GM19240 (cell line): ENCODE measurements at regions not wholly inside any gene's neighbourhood (a gene's known extent, or its start where the extent isn't known, plus 50 kb on each side); places are given as distances from the start of the nearest gene placed in this dataset.

Experiments
- DNase-seq: peaks from one replicate; pipeline ENCODE4 v3.0.0; 2011; ENCODE audit warnings: low spot score; ENCODE audit not compliant: insufficient read length

DNA sequence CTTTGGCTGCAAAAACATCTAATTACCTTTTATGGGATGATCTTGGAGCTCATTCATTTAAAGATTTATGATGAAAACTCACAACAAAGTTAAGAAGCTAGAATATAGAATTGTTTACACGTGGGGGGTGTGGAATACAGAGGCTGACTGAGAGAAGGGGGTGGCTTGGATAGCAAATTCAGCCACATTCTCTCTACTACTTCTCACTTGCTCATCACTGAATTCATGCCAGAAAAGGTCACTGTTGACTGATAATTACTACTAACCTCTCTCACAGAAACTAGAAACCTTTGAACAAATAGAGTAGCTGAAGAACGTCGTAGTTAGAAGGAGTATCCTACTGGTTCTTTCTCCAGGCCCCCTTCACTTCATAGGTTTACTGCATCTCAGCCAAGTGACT lies 808.2 kb downstream of the BRINP1 start:
- DNase-seq: no peak

DNA sequence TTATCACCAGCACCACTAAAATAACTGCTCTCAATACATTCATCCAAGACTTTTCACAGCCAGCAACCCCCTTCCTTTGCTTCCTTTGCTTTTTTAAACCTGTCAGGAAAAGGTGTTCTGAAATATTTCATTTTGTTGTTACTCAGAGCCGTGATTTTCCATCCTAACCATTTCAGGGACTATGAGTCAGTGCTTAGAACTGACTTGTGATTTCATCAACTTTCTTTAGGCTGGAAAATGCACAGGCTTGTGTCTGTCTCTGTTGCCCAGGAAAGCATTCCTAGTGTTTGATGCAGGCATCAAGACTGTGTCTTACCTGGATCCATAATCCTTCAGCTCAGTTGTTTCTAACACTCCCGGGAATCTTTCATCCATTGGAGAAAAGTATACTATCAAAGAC lies 805.6 kb downstream of the BRINP1 start:
- no peak for DNase-seq

DNA sequence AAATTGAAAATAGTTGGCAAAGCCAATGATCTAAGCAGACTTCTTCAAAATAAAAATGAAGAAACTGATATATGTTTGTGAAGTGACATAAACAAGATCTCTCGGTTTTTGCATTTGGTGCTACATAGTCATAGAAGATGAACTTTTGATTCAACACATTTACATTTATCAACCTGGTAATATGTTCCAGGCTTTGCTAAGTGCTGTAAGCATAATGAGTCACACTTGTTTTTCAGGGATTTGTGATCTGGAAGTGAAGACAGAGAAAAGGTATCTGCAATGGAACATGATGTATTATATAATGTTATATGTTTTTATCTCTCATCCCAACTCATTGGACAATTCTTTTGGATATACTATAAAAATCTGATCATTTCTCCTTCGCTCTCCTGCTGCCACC lies 801.4 kb downstream of the BRINP1 start:
- DNase-seq: no peak

DNA sequence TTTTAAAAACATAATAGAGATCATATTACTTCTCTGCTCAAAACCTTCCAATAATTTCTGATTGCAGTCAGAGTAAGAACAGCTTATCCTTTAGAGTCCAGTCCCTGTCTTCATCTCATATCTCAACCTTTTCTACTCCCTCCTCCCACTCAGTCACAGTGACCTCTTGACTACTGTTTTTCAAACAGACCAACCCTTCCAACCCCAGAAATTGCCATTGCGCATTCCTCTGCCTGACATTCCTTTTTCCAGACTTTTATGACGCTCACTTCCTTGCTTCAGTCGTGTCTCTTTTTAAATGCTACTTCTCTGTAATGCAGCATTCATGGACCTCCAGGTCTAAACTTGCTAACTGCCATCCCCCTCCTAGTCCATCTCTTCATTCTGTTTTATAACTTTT lies 800.5 kb downstream of the BRINP1 start:
- no peak for DNase-seq

DNA sequence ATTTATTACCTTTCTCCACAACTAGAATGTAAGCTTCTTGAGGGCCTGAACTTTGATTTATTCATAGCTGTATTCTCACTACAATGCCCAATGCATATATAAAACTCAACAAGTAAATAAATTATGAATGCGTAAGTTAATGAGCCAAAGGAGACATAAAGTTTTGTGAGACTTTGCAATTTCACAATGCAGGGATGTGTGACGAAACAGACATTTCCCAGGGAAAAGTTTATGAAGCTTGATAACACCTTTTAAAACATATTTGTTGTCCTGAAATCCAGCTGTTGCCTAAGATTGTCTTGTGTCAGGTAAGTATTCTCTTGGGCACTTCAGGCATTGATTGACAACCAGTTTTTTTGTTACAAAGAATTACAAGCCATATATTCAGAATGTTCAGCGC lies 800.1 kb downstream of the BRINP1 start:
- no peak for DNase-seq

DNA sequence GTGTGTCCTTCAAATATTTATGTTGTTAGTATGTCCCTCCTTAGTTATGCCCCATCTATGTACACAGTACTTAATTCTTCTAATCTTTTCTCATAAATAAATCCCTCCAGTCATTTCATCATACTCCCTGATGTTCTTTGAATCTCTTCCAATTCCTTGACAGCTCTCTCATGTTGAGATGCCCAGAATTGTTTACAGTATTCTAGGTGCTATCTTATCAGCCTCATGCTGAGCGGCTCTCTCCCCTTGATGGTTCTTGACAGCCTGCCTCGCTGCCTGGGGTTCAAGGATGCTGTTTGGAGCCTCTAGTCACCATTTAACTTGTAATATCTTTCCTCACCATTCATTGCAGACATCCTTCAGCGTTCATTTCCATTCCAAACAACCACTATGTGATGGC lies 799.2 kb downstream of the BRINP1 start:
- DNase-seq: no peak

DNA sequence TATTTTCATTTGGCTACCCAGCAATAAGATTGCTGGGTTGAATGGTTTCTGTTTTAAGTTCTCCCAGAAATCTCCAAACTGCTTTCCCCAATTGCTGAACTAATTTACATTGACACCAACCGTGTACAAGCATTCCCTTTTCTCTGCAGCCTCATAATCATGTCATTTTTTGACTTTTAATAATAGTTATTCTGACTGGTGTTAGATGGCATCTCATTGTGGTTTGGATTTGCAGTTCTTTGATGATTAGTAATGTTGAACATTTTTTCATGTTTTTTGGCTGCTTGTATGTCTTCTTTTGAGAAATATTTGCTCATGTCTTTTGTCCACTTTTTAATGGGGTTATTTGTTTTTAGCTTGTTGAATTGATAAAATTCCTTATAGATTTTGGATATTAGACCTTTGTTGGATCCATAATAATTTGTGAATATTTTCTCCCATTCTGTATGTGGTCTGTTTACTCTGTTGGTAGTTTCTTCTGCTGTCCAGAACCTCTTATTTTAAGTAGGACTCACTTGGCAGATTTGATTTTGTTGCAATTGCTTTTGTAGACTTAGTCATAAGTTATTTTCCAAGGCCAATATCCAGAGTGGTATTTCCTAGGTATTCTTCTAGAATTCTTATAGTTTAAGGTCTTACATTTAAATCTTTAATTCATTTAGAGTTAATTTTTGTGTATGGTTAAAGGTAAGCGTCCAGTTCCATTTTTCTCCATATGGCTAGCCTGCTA lies 793.7 kb downstream of the BRINP1 start:
- DNase-seq: no peak

DNA sequence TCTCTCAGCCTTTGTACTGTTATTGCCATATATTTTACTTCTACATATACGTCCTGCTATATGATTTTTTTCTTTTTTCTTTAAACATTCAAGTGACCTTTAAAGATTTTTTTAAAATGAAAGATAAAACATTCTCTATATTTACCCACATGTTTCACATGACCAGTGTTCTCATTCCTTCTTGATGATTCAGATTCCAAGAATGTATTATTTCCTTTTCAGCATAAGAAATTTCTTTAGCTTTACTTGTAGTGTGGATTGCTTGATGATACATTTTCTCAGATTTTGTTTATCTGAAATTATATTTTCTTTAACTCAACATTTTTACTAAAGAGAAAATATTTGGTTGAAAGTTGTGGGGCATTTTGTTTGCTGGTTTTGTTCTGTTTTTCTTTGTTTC lies 792.1 kb downstream of the BRINP1 start:
- no peak for DNase-seq

DNA sequence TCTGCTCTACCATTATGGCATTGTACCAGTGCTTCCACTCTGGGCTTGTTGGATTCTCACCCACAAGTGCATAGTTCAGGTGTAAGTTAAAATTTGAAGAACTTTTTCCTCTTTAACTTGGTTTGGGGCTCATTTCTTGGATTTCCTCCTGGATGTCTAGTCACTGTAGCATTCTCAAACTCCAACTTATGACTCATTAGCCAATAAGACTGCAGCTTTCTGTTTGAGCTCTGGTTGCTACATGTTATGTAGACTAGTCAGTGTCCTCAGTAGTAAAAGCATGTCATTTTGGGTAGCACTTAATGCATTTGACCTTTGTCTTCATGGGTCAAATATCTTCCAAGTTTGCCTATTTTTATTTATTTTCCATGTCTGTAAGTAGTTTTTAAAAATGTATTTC lies 790.8 kb downstream of the BRINP1 start:
- DNase-seq: no peak

DNA sequence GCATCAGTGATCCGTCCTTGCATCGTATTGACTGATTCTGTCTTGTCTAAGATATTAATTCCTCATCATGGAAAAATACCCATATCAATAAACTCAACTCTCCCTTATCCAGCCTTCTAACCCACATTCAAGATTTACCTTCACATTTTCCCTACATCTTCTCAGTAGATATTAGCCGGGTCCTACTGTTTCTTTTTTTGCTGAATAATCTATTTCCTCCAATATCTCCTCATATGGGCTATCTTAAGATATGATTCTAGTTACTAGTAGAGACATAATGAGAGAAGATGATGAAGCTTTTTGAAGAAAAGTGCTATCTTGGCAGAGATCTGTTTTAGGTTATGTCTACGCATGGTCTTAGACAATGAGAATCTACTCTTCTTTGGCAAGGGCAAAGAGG lies 785.8 kb downstream of the BRINP1 start:
- DNase-seq: no peak

DNA sequence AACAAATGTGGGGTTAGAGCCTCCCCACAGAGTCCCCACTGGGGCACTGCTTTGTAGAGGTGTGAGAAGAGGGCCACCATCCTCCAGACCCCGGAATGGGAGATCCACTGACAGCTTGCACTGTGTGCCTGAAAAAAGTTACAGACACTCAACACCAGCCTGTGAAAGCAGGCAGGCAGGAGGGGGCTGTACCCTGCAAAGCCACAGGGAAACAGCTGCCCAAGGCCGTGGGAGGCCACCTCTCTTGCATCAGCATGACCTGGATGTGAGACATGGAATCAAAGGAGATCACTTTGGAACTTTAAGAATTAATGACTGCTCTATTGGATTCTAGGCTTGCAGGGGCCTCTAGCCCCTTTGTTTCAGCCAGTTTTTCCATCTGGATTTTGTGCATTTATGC lies 782.3 kb downstream of the BRINP1 start:
- DNase-seq: no peak

DNA sequence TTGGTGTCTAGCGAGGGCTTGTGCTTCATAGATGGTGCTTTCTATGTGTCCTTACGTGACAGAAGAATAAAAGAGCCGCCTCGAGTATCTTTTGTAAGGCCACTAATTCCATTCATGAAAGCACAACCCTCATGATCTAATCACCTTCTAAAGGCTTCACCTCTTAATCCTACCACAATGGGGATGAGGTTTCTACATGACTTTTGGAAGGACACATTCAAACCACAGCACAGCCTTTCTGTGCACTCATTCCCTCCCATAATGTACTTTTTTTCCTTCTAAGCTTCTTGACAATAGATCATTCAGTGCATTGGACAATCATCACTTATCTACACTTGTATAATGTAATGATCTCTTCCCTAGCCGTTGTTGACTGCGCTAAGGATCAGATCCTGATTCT lies 774.8 kb downstream of the BRINP1 start:
- no peak for DNase-seq

DNA sequence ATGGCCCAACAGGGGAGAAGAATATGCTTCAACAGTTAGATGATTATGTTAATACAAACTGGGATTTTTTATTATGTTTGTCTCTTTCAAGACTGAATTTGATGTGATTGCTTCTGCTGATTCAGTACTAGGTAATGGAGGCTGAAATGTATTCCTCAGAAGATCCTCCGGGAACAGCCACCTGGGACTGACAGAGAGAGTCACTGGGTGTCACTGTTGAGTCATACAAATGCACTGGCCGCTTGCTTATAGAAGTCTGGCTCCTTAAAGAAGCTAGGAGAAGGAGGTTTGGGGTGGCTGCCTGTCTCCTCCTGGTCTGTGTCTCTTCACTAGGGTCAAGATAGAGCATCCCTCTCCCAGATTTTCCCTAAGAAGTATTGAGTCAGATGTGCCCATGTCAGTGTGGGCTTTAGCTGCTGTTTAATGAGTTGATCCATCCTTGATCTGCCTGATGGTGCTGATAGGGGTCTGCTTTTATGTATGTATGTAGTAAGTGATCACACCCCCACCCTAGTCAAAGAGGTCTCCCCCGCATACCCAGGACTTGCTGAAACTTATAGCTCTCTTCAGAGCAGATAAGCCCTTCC lies 773.4 kb downstream of the BRINP1 start:
- DNase-seq: no peak

DNA sequence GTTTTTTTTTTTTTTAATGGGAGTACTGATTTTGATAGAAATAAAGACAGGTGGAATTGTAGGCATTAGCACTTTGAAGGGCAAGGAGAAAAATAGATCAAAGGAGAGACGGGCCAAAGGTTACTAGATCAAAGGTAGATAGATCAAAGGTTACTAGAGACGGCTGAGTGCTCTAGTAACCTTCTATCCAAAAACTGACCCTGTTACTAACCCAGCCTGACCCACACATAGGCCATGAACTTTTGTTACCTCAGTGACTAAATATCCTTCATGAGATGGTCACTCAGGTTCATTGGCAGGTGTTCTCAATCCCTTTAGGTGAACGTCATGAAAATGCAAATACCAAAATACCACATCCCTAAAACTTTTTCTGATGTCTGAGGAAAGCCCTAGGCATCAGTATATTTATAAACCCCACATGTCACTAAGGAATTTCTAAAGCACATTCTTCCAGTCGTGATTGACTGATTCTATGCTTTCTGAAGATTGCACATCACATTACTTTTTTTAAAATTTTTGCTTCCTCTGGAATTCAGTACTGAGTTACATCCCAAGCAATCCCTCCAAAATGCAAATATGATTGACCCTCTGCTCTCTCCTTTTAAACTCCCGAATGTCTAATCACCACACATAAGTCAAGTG lies 772.7 kb downstream of the BRINP1 start:
- DNase-seq: no peak

DNA sequence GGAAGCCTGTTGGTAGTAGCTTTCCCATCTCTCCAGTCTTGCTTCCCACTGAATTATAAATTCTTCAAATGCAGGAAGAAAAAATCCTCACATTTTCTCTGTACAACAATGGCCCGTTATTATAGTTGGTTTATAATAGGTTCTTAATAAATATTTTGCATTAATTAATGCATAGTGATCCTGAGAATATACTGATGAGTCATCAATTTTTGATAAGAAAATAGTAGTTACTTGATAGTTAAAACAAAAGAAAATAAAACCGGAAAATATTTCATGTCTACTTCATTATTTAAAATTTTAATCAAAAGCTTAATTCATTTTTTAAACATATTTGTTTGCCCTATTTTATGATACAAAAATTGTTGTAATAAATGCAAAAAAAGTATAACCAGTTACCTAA lies 762.6 kb downstream of the BRINP1 start:
- DNase-seq: no peak

DNA sequence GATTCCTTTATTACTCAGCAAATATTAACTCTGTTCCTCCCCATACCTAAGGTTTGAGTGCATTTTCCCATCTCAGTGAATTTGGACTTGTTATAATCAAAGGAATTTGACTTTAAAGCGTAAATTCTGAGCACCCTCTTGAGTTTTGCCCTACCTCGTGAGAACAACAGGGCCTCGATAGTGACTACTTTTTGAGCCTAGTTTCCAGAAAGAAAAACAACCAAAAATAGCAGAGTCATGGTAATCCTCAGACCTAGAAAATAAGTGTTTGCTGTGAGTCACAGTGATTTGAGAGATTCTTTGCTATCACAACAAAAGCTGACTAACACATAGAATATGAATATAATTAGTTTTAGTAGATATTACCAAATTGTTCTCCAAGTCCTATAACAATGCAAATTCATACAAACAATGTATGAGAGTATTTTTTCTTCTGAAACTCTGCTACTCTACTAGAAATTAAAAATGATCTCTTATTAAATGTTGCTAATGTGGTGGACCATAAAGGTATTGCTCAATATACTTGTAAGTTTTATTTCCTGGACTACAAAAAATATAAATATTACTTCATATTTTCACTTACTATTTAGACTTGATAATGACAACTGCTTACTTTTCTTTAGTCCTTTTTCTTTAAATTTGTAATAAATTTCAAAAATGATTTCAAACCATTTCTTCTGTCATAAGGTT lies 759.7 kb downstream of the BRINP1 start:
- no peak for DNase-seq

DNA sequence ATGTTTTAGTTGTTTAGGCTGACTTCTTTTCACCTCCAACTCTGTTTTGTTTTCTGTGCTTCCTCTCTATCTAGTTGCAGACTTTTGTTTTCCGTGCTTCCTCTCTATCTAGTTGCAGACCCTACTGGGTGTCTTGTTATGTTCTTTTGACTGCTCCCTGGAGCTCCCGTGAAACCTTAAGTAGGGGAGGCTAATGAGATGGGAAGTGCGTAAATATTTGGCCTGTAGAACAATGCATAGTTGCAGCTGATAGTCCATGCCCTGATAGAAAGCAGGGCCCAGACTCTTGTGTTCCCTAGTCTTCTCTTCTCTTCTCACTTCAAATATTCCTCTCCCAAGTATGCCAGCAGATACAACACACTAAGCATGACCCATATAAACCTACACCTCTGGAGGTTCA lies 757.0 kb downstream of the BRINP1 start:
- DNase-seq: no peak

DNA sequence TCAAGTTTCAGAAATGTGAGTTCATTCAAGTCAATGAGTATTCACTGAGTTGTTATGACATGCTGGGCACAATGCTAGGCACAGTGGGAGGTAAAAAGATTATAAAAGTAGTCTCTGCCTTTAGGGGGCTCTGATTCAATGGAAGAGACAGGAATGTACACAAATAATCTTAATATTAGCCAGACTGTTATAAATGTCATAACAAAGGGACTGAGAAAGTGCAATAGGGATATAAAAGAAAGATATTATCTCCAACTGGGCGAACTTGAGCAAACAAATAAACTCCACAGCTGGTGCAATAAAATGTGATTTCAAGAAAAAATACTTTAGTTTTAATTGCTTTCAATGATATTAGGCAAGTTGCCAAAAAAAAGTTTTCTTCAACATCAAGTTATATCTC lies 755.2 kb downstream of the BRINP1 start:
- DNase-seq: no peak

DNA sequence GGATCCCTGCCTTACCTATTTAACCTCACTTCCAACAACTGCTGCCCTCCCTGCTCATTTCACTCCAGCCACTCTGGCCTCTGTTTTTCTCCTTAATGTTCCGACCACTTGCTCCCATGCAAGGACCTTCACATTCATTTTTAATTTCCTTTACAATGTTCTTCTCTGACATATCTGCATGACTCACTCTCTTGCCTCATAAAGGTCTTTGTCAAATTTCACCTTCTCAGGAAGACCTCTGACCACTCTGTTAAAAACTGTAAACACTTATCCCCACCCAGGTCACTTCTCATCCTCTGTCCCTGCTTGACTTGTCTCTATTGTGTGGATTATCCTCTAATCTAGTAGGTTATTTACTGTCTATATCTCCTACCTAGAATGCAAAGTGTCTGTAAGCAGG lies 751.2 kb downstream of the BRINP1 start:
- DNase-seq: no peak

DNA sequence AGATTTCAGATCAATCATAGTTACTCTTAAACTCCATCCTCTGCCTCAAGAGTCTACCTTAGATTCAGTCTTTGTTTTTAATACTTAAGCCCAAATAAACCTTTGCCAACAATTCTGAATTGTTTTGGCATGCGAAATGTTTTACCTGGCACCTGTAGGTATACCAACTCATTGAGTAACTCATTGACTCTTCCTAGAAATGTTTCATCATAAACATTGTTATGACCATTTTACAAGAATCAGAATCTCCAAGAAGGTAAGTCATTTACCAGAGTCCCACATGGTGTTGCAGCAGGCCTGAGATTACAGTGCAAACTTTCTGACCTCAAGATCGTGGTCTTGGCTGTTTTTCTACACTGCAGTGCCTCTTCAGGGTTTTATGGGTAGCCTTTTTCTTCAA lies 750.4 kb downstream of the BRINP1 start:
- no peak for DNase-seq

DNA sequence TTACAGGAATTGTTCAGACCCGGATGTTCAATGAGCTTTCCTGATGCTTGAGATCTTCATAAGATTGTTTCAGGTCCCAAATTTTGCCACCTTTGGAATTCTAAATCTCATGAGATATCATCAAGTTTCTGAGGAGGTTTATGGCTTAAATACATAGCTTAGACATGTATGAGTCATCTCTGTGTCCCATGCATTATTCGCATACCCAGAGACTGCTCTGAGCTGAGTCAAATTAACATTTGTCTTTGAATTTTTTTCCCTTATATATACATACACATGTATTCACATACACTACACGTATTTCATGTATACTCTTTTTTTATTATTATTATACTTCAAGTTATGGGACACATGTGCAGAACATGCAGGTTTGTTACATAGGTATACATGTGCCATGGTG lies 744.6 kb downstream of the BRINP1 start:
- no peak for DNase-seq

DNA sequence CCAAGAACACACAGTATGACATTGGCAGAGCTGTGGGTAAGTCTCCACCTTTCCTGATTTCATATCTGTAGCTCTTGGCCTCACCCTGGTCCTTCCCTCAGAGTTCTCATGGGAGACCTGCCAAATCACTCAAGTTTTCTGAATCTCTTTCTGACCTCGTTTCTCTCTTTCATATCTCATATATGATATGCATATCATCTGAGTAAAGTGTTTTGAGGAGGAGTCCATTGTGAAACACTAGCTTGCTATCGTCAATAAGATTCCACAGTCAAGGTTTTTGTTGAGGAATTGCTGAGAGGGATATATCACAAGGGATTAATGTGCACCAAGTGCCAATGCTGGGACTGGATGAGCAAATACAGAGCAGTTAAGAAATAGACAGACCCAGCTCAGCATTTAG lies 739.2 kb downstream of the BRINP1 start:
- no peak for DNase-seq
